ENCODE measurements at regions not wholly inside any gene's neighbourhood (a gene's known extent, or its start where the extent isn't known, plus 50 kb on each side); places are given as distances from the start of the nearest gene placed in this dataset.
"Not testable (repeated sequence)": the region's sequence is repeated elsewhere in the genome, so short reads cannot be mapped to it uniquely, and the experiment has no call there.

DNA sequence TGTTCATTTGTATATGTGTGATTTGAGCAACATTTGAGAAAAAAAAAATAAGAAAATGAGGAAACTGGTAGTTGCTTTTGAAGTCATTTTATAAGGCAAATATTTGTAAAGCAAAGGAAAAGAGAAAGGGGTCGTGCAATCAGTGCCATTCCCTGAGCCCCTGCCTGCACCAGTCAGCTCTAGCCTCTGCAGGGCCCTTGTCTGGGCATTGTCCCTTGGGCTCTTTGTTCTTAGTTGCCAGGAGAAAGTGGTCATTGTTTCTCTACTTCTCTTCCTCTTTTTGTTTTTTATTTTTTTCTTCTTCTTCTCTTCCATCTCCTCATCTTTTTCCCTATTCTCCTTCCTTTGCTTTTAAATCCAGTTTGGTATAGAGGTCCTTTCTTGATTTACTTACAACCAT is 175.3 kb upstream of the CREB1 start:
- no peak for ATAC-seq
- DNase-seq (ENCODE audit: low spot score), result no peak

- ATAC-seq (no peak), DNase-seq (ENCODE audit: low spot score) (no peak)
Measured at GRCh38 chr2:207356567-207356966, 173.2 kb upstream of the CREB1 start.

DNA sequence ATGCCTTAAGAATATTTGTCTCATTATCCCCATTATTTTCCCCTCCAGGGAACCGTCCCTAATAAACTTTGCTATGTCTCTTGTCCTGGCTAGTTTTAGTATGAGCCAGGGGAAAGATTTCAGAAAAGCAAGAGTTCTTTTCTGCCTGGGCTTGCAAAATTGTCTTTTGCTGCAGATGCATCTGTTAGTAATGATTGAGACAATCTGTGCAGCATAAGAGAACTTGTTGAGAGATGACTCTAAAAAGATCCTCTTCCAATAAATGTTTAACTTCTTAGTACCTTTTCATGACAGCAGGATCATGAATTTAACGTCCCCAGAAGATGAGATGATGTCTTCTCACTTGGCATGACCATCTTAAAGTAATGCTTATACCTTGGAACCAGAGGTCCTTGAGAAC is 172.5 kb upstream of the CREB1 start:
- DNase-seq (ENCODE audit: low spot score) (no peak), ATAC-seq (no peak)

DNA sequence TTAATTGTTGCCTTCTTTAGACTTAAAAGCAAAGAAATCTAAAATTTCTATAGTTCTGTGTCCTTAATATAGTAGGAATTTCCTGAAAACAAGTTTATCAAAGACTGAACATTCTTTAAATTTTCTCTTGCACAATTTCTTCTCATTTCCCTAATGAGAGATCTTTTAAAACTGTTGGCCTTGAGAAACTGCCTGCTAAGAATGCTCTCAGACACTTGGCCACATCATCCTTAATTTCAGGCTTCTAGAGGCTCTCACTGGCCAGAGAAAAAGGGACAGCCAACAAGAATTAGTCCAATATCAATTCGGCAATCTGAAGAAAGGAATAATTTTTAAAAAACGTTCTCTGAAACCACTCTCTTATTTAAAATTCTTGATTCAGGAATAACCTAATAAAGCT is 167.0 kb upstream of the CREB1 start:
- no peak for ATAC-seq
- no peak for DNase-seq (ENCODE audit: low spot score)

GRCh38 chr2:207363761-207364290 is 165.9 kb upstream of the CREB1 start:
- ATAC-seq (no peak), DNase-seq (ENCODE audit: low spot score) (no peak)

DNA sequence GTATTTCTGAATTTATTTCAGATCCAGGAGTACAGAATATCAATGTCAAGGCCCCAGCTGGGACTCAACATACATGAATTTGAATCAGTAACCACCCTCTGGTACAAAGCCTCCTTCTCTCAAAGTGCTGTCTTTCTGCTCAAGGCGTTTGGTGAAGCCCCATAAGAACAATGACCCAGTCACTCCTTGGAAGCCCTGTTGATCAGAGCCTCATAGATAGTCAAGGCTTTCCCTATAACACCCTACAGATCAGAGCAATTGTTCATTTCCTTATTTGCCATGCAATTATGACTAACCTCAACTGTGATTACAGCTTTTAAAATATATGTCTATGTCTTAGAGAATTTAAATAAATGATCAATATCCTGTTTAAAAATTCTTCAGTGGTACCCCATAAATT is 159.1 kb upstream of the CREB1 start:
- DNase-seq (ENCODE audit: low spot score) (no peak), ATAC-seq (no peak)

GRCh38 chr2:207371877-207372276 is 157.9 kb upstream of the CREB1 start:
- no peak for ATAC-seq
- DNase-seq (ENCODE audit: low spot score), result no peak

GRCh38 chr2:207372483-207372882 is 157.3 kb upstream of the CREB1 start:
- ATAC-seq, result no peak
- DNase-seq (ENCODE audit: low spot score), result no peak

- ATAC-seq (no peak), DNase-seq (ENCODE audit: low spot score) (no peak)
Measured at GRCh38 chr2:207375207-207375875, 154.4 kb upstream of the CREB1 start.

GRCh38 chr2:207378620-207379019 is 151.1 kb upstream of the CREB1 start:
- not testable (repeated sequence) for DNase-seq (ENCODE audit: low spot score); ATAC-seq

DNA sequence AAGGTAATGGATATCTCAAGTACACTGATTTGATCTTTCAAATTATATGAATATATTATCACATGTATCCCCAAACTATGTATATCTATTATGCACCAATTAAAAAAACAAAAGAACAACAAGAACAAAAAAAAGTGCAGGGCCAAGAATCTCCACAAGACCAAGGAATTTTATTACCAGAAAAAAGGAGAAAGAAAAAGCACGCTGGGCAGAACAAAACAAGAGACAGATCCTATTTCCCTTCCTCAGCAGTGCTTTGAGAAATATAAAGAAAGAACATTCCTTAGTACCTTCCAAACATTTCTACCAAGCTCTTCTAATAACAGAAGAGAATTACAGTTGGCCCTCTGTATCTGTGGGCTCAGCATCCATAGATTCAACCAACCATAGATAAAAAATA is 144.7 kb upstream of the CREB1 start:
- ATAC-seq (no peak), DNase-seq (ENCODE audit: low spot score) (no peak)

DNA sequence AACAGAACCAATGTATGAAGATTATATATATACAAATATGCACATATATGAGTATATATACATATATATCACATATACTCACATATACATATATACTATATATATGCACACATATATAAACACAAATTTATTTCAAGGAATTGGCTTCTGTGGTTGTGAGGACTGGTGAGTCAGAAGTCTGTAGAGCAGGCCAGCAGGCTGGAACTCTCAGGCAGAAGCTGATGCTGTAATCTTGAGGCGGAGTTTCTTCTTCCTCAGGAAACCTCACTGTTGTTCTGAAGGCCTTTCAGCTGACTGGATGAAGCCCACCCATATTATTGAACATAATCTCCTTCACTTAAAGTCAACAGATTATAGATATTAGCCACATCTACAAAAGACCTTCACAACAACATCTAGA is 143.9 kb upstream of the CREB1 start:
- ATAC-seq (no peak), DNase-seq (ENCODE audit: low spot score) (no peak)

- DNase-seq (ENCODE audit: low spot score) (no peak), ATAC-seq (no peak)
Measured at GRCh38 chr2:207387001-207387571, 142.7 kb upstream of the CREB1 start.

GRCh38 chr2:207390302-207391095 is 139.3 kb upstream of the CREB1 start:
- DNase-seq (ENCODE audit: low spot score) (no peak), ATAC-seq (no peak)

DNA sequence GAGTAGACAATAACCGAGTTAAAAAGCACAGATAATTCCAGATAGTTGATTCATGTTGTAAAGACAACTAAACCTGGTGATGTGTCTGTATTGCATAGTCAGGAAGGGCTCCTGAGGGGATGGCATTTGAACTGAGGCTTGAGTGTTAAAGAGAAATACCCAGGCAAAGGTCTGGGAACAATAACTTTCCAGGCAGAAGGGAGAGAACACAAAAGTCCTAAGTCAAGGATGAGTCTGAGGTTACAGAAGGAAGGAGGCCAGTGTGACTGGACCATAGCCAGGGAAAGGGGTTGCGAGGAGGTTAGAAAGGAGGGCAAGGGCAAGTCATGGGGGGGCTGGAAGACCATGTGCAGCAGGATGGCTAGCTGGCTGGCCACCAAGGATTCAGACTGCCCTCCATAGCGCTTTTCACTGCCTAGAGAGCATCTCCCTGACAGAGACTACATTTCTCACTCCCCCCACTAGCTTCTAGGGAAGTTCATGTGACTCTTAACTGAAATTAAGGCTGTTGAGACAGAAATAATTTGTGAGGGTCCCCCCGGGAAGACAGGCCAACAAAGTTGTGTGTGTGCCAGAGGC is 135.5 kb upstream of the CREB1 start:
- no peak for ATAC-seq
- no peak for DNase-seq (ENCODE audit: low spot score)

DNA sequence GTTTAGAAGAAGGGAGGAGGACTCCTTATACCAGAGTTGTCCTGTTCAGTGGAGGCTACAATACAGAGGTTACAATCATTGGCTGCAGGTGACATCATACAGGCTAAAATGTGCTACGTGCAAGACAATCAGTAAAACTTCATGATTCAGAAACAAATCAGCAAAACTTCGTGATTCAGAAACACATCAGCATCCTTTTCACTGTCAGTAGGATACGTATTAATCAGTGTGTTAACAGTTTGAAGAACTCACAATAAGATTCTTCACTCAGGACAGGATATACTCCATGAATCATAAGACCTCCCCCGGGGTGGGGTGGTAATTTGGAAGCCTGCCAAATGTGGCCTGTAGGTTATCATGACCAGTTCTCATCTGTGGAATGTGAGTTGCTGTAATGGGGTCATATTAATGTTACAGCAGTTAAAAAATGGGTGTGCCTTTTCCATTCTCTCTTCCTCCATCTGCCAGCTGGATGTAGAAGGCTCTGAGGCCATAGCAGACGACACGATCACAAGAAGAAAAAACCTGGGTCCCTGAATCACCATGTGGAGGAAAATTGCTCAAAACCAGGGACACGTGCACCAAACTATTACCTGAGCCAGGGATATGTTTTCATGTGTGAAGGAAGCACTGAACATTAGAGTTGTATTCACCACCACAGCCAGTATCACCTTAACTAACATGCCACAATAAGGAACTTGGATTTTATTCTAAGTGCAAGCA is 134.8 kb upstream of the CREB1 start:
- ATAC-seq (no peak), DNase-seq (ENCODE audit: low spot score) (no peak)

DNA sequence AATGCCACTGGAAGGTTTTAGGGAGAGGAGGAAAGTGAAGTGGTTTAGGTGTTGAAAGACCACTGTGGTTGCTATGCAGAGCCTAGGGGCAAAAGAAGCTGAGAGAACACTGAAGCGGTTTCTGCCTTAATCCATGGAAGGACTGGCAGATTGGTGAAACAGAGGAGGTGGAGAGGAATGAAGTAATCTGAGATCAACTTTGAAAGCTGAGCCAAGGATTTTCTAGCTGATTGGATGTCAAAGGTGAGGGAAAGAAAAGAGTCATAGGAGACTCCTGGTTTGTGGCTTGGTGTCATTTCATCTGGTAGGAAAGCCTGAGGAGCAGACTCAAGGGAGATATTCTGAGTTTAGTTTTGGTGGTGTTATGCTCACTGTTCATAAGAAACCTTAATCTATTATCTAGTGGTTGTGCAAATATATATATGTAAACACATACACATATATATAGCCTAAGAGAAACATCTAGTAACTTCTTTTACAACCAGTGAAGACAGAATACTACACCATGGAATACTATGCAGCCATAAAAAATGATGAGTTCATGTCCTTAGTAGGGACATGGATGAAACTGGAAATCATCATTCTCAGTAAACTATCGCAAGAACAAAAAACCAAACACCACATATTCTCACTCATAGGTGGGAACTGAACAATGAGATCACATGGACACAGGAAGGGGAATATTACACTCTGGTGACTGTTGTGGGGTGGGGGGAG is 134.1 kb upstream of the CREB1 start:
- no peak for ATAC-seq
- DNase-seq (ENCODE audit: low spot score), result no peak

DNA sequence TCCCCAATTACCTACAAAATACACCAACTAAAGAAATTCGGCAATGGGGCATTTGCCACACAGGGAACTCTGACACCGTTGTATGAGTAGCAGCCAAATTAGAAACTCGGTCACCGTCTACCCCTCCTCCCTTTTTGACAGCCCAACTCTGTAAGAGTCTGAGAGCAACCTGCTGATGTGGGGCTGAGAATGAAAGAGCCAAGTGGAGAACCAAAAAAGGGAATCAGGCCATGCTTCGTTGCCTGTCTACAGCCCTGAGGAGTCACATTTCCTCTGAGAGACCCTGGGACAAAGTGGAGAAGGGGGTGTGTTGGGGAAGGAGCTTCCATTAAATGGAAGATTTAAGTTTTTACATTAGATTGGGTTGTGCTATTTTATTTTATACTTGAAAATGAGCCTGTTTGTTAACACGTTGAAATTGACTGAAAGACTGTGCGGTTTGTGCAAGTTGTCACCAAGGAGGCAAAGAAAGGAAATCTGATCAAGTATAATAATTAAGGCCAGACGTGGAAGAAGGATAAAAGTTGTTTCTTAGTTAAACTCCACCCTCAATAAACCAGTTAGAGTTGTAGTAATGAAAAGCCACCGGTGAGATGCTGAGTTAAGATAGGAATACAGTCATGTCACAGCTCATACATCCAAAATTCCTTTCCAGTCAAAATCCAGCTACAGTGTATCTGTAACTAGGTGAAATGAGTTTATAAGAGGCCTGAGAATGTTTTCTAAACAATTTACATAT is 131.7 kb upstream of the CREB1 start:
- DNase-seq (ENCODE audit: low spot score) (no peak), ATAC-seq (no peak)

- DNase-seq (ENCODE audit: low spot score) (no peak), ATAC-seq (no peak)
Measured at GRCh38 chr2:207399301-207399700, 130.5 kb upstream of the CREB1 start.

DNA sequence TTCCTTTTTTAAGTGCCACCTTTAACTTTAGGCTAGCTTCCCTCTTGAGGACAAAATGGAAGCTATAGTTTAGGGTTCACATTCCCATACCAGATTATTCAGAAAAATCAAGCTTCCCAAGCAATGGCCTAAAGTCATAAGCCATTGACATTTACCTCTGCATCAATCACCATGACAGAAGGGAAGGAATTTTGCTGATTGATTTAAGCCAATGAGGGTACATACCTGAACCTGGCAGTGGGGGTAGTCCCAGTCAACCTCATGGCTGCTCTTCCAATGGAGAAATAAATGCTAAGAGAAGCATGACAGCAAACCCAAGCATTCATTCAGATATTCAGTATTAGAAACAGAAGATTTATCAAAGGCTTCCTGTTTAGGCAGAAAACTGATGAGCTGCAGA is 128.4 kb upstream of the CREB1 start:
- ATAC-seq, result no peak
- DNase-seq (ENCODE audit: low spot score), result no peak
